HEK293 (cell line): ENCODE measurements at regions not wholly inside any gene's neighbourhood (a gene's known extent, or its start where the extent isn't known, plus 50 kb on each side); places are given as distances from the start of the nearest gene placed in this dataset.
"Not testable (repeated sequence)": the region's sequence is repeated elsewhere in the genome, so short reads cannot be mapped to it uniquely, and the experiment has no call there.

Experiments
- CTCF ChIA-PET: fragments of 350-600 bp; formaldehyde crosslinking; extraction: SDS; loops from one replicate; lab custom pipeline; 2021; ENCODE audit warnings: antibody characterized with exemption; lab: Yijun Ruan, JAX
- POLR2A ChIA-PET: fragments of 300-600 bp; formaldehyde crosslinking; extraction: SDS; loops from one replicate; lab custom pipeline; 2020; ENCODE audit warnings: antibody characterized with exemption, inconsistent platforms; lab: Yijun Ruan, JAX
- H3K27ac ChIP-seq: fragments of 200-500 bp; sonication (Bioruptor generic); 2 replicates; pipeline ENCODE4 v1.5.1; 2014; ENCODE audit warnings: low read depth, low read length, control low read depth, inconsistent platforms; ENCODE audit errors: extremely low read depth
- H3K36me3 ChIP-seq, 2 experiments: fragments of 200-500 bp in 1 of 2; sonication (Bioruptor generic) in 1 of 2; 1 replicate in 1 of 2; 2 replicates in 1 of 2; pipeline ENCODE4 v1.5.1; 2014 to 2017; ENCODE audit warnings: inconsistent platforms in 2 of 2, low read length in 2 of 2; ENCODE audit not compliant: control insufficient read depth in 2 of 2, insufficient read depth in 1 of 2
- H3K4me1 ChIP-seq: fragments of 200-500 bp; sonication (Bioruptor generic); 2 replicates; pipeline ENCODE4 v1.5.1; 2014; ENCODE audit warnings: mild to moderate bottlenecking, low read length, inconsistent platforms; ENCODE audit not compliant: control insufficient read depth, insufficient read depth
- H3K4me3 ChIP-seq: 2 replicates; pipeline ENCODE4 v1.5.1; 2011; ENCODE audit warnings: low read depth, mild to moderate bottlenecking, control low read depth, low read length, moderate library complexity
- H3K9me3 ChIP-seq: fragments of 200-500 bp; sonication (Bioruptor generic); 2 replicates; pipeline ENCODE4 v1.5.1; 2014; ENCODE audit warnings: low read depth, low read length, inconsistent platforms; ENCODE audit not compliant: control insufficient read depth, insufficient read depth
- GLI2 ChIP-seq: fragments of 450-650 bp; formaldehyde crosslinking; IDR thresholded peaks from 2 replicates; pipeline ENCODE4; 2017; ENCODE audit warnings: missing biosample characterization, missing genetic modification characterization, low read depth, borderline replicate concordance
- SP3 ChIP-seq: fragments of 450-650 bp; formaldehyde crosslinking; IDR thresholded peaks from 2 replicates; pipeline ENCODE4 v1.5.1; 2016; ENCODE audit warnings: missing biosample characterization, missing genetic modification characterization
- WT1 ChIP-seq: fragments of 450-650 bp; formaldehyde crosslinking; IDR thresholded peaks from 2 replicates; pipeline ENCODE4 v1.5.1; 2016; ENCODE audit warnings: missing biosample characterization, missing genetic modification characterization
- ZBTB21 ChIP-seq: fragments of 450-650 bp; formaldehyde crosslinking; IDR thresholded peaks from 2 replicates; pipeline ENCODE4 v1.5.1; 2017; ENCODE audit warnings: missing biosample characterization, missing genetic modification characterization
- ZBTB7A ChIP-seq: fragments of 450-650 bp; formaldehyde crosslinking; IDR thresholded peaks from 2 replicates; pipeline ENCODE4 v1.5.1; 2016; ENCODE audit warnings: low read depth, missing biosample characterization, missing genetic modification characterization
- ZFP41 ChIP-seq: fragments of 450-650 bp; formaldehyde crosslinking; IDR thresholded peaks from 2 replicates; pipeline ENCODE4 v1.5.1; 2016; ENCODE audit warnings: missing biosample characterization, missing genetic modification characterization, borderline replicate concordance
- ZNF274 ChIP-seq, 2 experiments: fragments of 200-500 bp in 1 of 2; fragments of 450-650 bp in 1 of 2; sonication (Bioruptor generic) in 1 of 2; formaldehyde crosslinking in 1 of 2; IDR thresholded peaks; 2 replicates each; pipeline versions ENCODE4 v1.5.1 to v1.6.1; 2014 to 2016; ENCODE audit warnings: borderline replicate concordance in 1 of 2, inconsistent platforms in 1 of 2, low read length in 1 of 2, missing biosample characterization in 1 of 2, missing genetic modification characterization in 1 of 2
- ZNF341 ChIP-seq: fragments of 450-650 bp; formaldehyde crosslinking; IDR thresholded peaks from 2 replicates; pipeline ENCODE4; 2016; ENCODE audit warnings: low read depth, missing biosample characterization, missing genetic modification characterization
- ZNF350 ChIP-seq: fragments of 450-650 bp; formaldehyde crosslinking; IDR thresholded peaks from 2 replicates; pipeline ENCODE4 v1.5.0; 2017; ENCODE audit warnings: missing biosample characterization, mild to moderate bottlenecking, missing genetic modification characterization
- ZNF366 ChIP-seq: fragments of 450-650 bp; formaldehyde crosslinking; conservative IDR thresholded peaks from 2 replicates; pipeline ENCODE4 v1.5.1; 2016; ENCODE audit warnings: missing biosample characterization, missing genetic modification characterization
- ZNF544 ChIP-seq: fragments of 450-650 bp; formaldehyde crosslinking; IDR thresholded peaks from 2 replicates; pipeline ENCODE4 v1.5.0; 2017; ENCODE audit warnings: missing biosample characterization, missing genetic modification characterization
- ZNF585B ChIP-seq: fragments of 450-650 bp; formaldehyde crosslinking; IDR thresholded peaks from 2 replicates; pipeline ENCODE4 v1.5.1; 2016; ENCODE audit warnings: missing biosample characterization, missing genetic modification characterization
- ZNF600 ChIP-seq: fragments of 450-650 bp; formaldehyde crosslinking; IDR thresholded peaks from 2 replicates; pipeline ENCODE4 v1.5.1; 2016; ENCODE audit warnings: missing biosample characterization, missing genetic modification characterization
- ZNF624 ChIP-seq: fragments of 450-650 bp; formaldehyde crosslinking; IDR thresholded peaks from 2 replicates; pipeline ENCODE4 v1.5.1; 2017; ENCODE audit warnings: missing biosample characterization, missing genetic modification characterization
- ZNF626 ChIP-seq: fragments of 450-650 bp; sonication (Bioruptor Pico); formaldehyde crosslinking; IDR thresholded peaks from 2 replicates; pipeline ENCODE4 v1.5.1; 2018; ENCODE audit warnings: missing biosample characterization, missing genetic modification characterization, inconsistent platforms
- ZNF785 ChIP-seq: fragments of 450-650 bp; formaldehyde crosslinking; IDR thresholded peaks from 2 replicates; pipeline ENCODE4 v1.5.1; 2016; ENCODE audit warnings: missing biosample characterization, missing genetic modification characterization
- TF ChIP-seq, protein P1 (sequence below): fragments of 450-650 bp; formaldehyde crosslinking; IDR thresholded peaks from 2 replicates; pipeline ENCODE4 v1.5.1; 2016; ENCODE audit warnings: missing biosample characterization, missing genetic modification characterization
- TF ChIP-seq, protein P2 (sequence below): fragments of 450-650 bp; formaldehyde crosslinking; IDR thresholded peaks from 2 replicates; pipeline ENCODE4 v1.5.1; 2016; ENCODE audit warnings: missing biosample characterization, missing genetic modification characterization
- TF ChIP-seq, protein P3 (sequence below): IDR thresholded peaks from 2 replicates; pipeline ENCODE4 v1.6.1; 2011; ENCODE audit warnings: mild to moderate bottlenecking, low read depth, low read length, borderline replicate concordance

DNA sequence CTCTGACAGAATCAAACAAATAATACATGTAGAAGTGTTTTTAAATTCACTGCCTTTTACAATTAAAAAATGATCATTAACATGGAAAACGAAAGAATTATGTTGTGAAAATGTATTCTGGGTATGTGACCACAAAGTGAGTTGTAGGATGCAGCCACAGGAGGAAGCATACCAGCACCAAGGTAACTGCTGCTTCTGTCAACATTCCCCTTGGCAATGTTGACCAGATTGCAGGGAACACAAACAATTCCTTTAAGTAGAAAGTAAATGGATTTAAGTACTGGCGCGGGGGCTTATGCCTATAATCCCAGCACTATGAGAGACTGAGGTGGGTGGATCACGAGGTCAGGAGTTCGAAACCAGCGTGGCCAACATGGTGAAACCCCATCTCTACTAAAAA, 1877.9 kb upstream of the PCDH7 start (continued):
- TF ChIP-seq ZBTB7A (tag by site-specific recombination) (no peak), ZNF274 (IDR thresholded peaks at IDR 0.05; ENCODE audit: low read length) (no peak), ZNF274 (tag by site-specific recombination; IDR thresholded peaks at IDR 0.05; ENCODE audit: borderline replicate concordance) (no peak), WT1 (no peak), ZNF544 (tag by site-specific recombination) (no peak)

DNA sequence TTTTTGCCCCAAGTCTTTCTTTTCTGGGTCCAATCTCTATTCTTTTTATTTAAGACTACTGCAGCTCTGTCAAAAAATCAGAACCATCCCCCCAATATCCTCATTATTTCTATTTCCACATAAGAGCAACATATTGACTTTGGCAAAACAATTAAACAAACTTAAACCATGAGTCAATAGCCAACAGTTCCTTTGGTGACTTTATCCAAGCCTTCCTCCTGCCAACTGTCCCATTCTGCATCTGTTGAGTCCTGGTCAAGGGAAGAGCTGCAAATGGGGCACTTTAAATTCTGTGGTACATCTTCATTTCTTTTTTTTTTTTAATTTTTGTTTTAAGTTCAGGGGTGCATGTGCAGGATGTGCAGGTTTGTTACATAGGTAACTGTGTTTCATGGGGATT, 1875.0 kb upstream of the PCDH7 start:
- Histone ChIP-seq H3K36me3 (no peaks in the 10 kb centered on the region), H3K4me1 (no peaks in the 10 kb centered on the region), H3K9me3 (no peaks in the 10 kb centered on the region), H3K27ac (no peak overlapping the region), H3K4me3 (no peak overlapping the region)
- POLR2A ChIA-PET, result no interaction called here
- TF ChIP-seq SP3 (tag by site-specific recombination) (no peak), ZNF600 (no peak), ZNF341 (tag by site-specific recombination) (no peak), ZNF624 (tag by site-specific recombination) (no peak), ZBTB21 (tag by site-specific recombination) (no peak), ZNF350 (tag by site-specific recombination) (no peak), ZNF785 (tag by site-specific recombination) (no peak), ZFP41 (tag by site-specific recombination) (no peak), GLI2 (tag by site-specific recombination) (no peak), ZNF585B (tag by site-specific recombination) (no peak), ZNF366 (tag by site-specific recombination) (no peak), ZNF626 (tag by site-specific recombination) (no peak)
- TF ChIP-seq, protein P1, sequence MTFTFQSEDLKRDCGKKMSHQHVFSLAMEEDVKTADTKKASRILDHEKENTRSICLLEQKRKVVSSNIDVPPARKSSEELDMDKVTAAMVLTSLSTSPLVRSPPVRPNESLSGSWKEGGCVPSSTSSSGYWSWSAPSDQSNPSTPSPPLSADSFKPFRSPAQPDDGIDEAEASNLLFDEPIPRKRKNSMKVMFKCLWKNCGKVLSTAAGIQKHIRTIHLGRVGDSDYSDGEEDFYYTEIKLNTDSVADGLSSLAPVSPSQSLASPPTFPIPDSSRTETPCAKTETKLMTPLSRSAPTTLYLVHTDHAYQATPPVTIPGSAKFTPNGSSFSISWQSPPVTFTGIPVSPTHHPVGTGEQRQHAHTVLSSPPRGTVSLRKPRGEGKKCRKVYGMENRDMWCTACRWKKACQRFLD (tag by site-specific recombination), result no peak
- TF ChIP-seq, protein P2, sequence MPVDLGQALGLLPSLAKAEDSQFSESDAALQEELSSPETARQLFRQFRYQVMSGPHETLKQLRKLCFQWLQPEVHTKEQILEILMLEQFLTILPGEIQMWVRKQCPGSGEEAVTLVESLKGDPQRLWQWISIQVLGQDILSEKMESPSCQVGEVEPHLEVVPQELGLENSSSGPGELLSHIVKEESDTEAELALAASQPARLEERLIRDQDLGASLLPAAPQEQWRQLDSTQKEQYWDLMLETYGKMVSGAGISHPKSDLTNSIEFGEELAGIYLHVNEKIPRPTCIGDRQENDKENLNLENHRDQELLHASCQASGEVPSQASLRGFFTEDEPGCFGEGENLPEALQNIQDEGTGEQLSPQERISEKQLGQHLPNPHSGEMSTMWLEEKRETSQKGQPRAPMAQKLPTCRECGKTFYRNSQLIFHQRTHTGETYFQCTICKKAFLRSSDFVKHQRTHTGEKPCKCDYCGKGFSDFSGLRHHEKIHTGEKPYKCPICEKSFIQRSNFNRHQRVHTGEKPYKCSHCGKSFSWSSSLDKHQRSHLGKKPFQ (tag by site-specific recombination), result no peak
- TF ChIP-seq, protein P3, sequence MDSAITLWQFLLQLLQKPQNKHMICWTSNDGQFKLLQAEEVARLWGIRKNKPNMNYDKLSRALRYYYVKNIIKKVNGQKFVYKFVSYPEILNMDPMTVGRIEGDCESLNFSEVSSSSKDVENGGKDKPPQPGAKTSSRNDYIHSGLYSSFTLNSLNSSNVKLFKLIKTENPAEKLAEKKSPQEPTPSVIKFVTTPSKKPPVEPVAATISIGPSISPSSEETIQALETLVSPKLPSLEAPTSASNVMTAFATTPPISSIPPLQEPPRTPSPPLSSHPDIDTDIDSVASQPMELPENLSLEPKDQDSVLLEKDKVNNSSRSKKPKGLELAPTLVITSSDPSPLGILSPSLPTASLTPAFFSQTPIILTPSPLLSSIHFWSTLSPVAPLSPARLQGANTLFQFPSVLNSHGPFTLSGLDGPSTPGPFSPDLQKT, result no peak
- TF ChIP-seq, all 188 proteins: peak for 0
- CTCF ChIA-PET, result interaction anchor here (0.6 kb wide), 1 partner anchor 63 kb away, joined by 5 read pairs; no protein-coding TSS in a partner anchor

DNA sequence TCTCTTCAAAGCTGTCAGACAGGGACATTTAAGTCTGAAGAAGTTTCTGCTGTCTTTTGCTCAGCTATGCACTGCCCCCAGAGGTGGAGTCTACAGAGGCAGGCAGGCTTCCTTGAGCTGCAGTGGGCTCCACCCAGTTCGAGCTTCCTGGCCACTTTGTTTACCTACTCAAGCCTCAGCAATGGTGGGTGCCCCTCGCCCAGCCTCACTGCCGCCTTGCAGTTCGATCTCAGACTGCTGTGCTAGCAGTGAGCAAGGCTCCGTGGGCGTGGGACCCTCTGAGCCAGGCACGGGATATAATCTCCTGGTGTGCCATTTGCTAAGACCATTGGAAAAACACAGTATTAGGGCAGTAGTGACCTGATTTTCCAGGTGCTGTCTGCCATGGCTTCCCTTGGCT, 1863.1 kb upstream of the PCDH7 start:
- H3K27ac ChIP-seq, H3K36me3 ChIP-seq, H3K4me3 ChIP-seq, POLR2A ChIA-PET, CTCF ChIA-PET, H3K9me3 ChIP-seq, H3K4me1 ChIP-seq: not testable (repeated sequence)
